OCI-LY3 (cell line): ENCODE measurements at regions not wholly inside any gene's neighbourhood (a gene's known extent, or its start where the extent isn't known, plus 50 kb on each side); places are given as distances from the start of the nearest gene placed in this dataset.

Experiments used
- EZH2phosphoT487 ChIP-seq: fragments of 200-600 bp; shearing (Covaris generic); IDR thresholded peaks from 2 replicates; pipeline ENCODE4 v1.6.1; 2018; ENCODE audit warnings: antibody characterized with exemption, mixed run types, low read depth
- TF ChIP-seq, protein P1 (sequence below): fragments of 200-600, 300-600 bp; sonication (generic); IDR thresholded peaks from 2 replicates; pipeline ENCODE4 v1.5.1; 2014; ENCODE audit warnings: antibody characterized with exemption, low read length, low read depth

DNA sequence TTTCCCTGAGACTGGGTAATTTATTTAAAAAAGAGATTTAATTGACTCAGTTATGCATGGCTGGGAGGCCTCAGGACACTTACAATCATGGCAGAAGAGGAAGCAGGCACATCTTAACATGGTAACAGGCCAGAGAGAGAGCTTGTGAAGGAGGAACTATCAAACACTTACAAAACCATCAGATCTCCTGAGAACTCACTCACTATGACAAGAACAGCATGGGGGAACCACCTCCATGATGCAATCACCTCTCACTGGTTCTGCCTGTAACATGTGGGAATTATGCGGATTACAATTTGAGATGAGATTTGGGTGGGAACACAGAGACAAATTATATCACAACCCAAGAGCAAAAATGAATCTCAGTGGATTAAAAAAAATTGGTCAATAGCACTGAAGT is 416.0 kb upstream of the TMCO5A start:
- TF ChIP-seq, protein P1, sequence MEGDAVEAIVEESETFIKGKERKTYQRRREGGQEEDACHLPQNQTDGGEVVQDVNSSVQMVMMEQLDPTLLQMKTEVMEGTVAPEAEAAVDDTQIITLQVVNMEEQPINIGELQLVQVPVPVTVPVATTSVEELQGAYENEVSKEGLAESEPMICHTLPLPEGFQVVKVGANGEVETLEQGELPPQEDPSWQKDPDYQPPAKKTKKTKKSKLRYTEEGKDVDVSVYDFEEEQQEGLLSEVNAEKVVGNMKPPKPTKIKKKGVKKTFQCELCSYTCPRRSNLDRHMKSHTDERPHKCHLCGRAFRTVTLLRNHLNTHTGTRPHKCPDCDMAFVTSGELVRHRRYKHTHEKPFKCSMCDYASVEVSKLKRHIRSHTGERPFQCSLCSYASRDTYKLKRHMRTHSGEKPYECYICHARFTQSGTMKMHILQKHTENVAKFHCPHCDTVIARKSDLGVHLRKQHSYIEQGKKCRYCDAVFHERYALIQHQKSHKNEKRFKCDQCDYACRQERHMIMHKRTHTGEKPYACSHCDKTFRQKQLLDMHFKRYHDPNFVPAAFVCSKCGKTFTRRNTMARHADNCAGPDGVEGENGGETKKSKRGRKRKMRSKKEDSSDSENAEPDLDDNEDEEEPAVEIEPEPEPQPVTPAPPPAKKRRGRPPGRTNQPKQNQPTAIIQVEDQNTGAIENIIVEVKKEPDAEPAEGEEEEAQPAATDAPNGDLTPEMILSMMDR, result no peak
- no peak for TF ChIP-seq EZH2phosphoT487
